ENCODE measurements at regions not wholly inside any gene's neighbourhood (a gene's known extent, or its start where the extent isn't known, plus 50 kb on each side); places are given as distances from the start of the nearest gene placed in this dataset.
A peak's percentile ranks its signal among the peaks of the same experiment; 100 is the strongest.

- H3K4me3 ChIP-seq (replicated peaks; ENCODE audit: low read depth, low read length), result no peak overlapping the region
- TF ChIP-seq CTCF (IDR thresholded peaks at IDR 0.05; ENCODE audit: low read length, missing control alignments), result no peak
- no peak for DNase-seq (ENCODE audit: low read depth)
Observed at GRCh38 chr2:220057391-220057790, 430.0 kb downstream of the SLC4A3 start.

GRCh38 chr2:220057916-220058315 is 430.5 kb downstream of the SLC4A3 start:
- no peak overlapping the region for H3K4me3 ChIP-seq (replicated peaks; ENCODE audit: low read depth, low read length)
- no peak for TF ChIP-seq CTCF (IDR thresholded peaks at IDR 0.05; ENCODE audit: low read length, missing control alignments)
- DNase-seq (ENCODE audit: low read depth), result no peak

GRCh38 chr2:220064111-220065030 is 436.9 kb downstream of the SLC4A3 start:
- DNase-seq (ENCODE audit: low read depth), result no peak
- H3K4me3 ChIP-seq (replicated peaks; ENCODE audit: low read depth, low read length), result no peak overlapping the region
- no peak for TF ChIP-seq CTCF (IDR thresholded peaks at IDR 0.05; ENCODE audit: low read length, missing control alignments)

GRCh38 chr2:220065581-220065980 is 438.2 kb downstream of the SLC4A3 start:
- DNase-seq (ENCODE audit: low read depth), result peak; percentile 8
- TF ChIP-seq CTCF (IDR thresholded peaks at IDR 0.05; ENCODE audit: low read length, missing control alignments), result no peak
- no peak overlapping the region for H3K4me3 ChIP-seq (replicated peaks; ENCODE audit: low read depth, low read length)

GRCh38 chr2:220068846-220069245 is 441.4 kb downstream of the SLC4A3 start:
- no peak overlapping the region for H3K4me3 ChIP-seq (replicated peaks; ENCODE audit: low read depth, low read length)
- TF ChIP-seq CTCF (IDR thresholded peaks at IDR 0.05; ENCODE audit: low read length, missing control alignments), result no peak
- DNase-seq (ENCODE audit: low read depth), result no peak

GRCh38 chr2:220070349-220070748 is 442.9 kb downstream of the SLC4A3 start:
- H3K4me3 ChIP-seq (replicated peaks; ENCODE audit: low read depth, low read length), result no peak overlapping the region
- TF ChIP-seq CTCF (IDR thresholded peaks at IDR 0.05; ENCODE audit: low read length, missing control alignments), result no peak
- no peak for DNase-seq (ENCODE audit: low read depth)

- no peak overlapping the region for H3K4me3 ChIP-seq (replicated peaks; ENCODE audit: low read depth, low read length)
- DNase-seq (ENCODE audit: low read depth), result no peak
- TF ChIP-seq CTCF (IDR thresholded peaks at IDR 0.05; ENCODE audit: low read length, missing control alignments), result no peak
Observed at GRCh38 chr2:220071696-220072095, 444.3 kb downstream of the SLC4A3 start.
